ENCODE measurements at regions not wholly inside any gene's neighbourhood (a gene's known extent, or its start where the extent isn't known, plus 50 kb on each side); places are given as distances from the start of the nearest gene placed in this dataset.

GRCh38 chr14:31992011-31992447 is 85.1 kb upstream of the ARHGAP5 start:
- H3K36me3 ChIP-seq (ENCODE audit: insufficient read depth, low read length), result no peaks in the 10 kb centered on the region
- H3K4me1 ChIP-seq (ENCODE audit: insufficient read depth, low read length), result no peaks in the 10 kb centered on the region
- H3K4me3 ChIP-seq (ENCODE audit: low read length), result no peak overlapping the region
- POLR2A ChIA-PET, result no interaction called here
- Mint-ChIP-seq H3K27ac (no peak overlapping the region), H3K9me3 (no peaks in the 10 kb centered on the region), H3K27me3 (peaks cover 26% of the 10 kb centered on the region), H3K36me3 (ENCODE audit: low read depth) (no peaks in the 10 kb centered on the region), H3K4me1 (ENCODE audit: low read depth) (no peaks in the 10 kb centered on the region), H3K4me3 (no peak overlapping the region)
- H3K27me3 ChIP-seq (ENCODE audit: control insufficient read depth in 1 of 2, insufficient read depth in 2 of 2, low read length in 2 of 2), result no peaks in the 10 kb centered on the region
- intact Hi-C loops (cut with DNase I, micrococcal nuclease), result no loop called here
- no peak for TF ChIP-seq CTCF (IDR thresholded peaks at IDR 0.05)
- DNase-seq (no peak), ATAC-seq (ENCODE audit: poor library complexity) (no peak)
- no peaks in the 10 kb centered on the region for H3K9me3 ChIP-seq (ENCODE audit: control insufficient read depth in 1 of 2, insufficient read depth in 1 of 2, low read length in 2 of 2)
- CTCF ChIA-PET, result no interaction called here
- H3K27ac ChIP-seq (ENCODE audit: low read depth in 1 of 2, low read length in 2 of 2), result no peak overlapping the region

GRCh38 chr14:31993521-31993951 is 83.6 kb upstream of the ARHGAP5 start:
- H3K36me3 ChIP-seq (ENCODE audit: insufficient read depth, low read length), result no peaks in the 10 kb centered on the region
- peaks cover 20% of the 10 kb centered on the region for H3K27me3 Mint-ChIP-seq
- DNase-seq, result no peak
- H3K9me3 ChIP-seq (ENCODE audit: control insufficient read depth in 1 of 2, insufficient read depth in 1 of 2, low read length in 2 of 2), result no peaks in the 10 kb centered on the region
- ChIA-PET CTCF (no interaction called here), POLR2A (no interaction called here)
- H3K4me1 ChIP-seq (ENCODE audit: insufficient read depth, low read length), result no peaks in the 10 kb centered on the region
- no peak overlapping the region for H3K27ac Mint-ChIP-seq
- no peak overlapping the region for H3K27ac ChIP-seq (ENCODE audit: low read depth in 1 of 2, low read length in 2 of 2)
- no peaks in the 10 kb centered on the region for H3K9me3 Mint-ChIP-seq
- no peak for ATAC-seq (ENCODE audit: poor library complexity)
- TF ChIP-seq CTCF (IDR thresholded peaks at IDR 0.05), result no peak
- intact Hi-C loops (cut with DNase I, micrococcal nuclease), result no loop called here
- no peak overlapping the region for H3K4me3 ChIP-seq (ENCODE audit: low read length)
- no peak overlapping the region for H3K4me3 Mint-ChIP-seq
- H3K4me1 Mint-ChIP-seq (ENCODE audit: low read depth), result no peaks in the 10 kb centered on the region
- H3K36me3 Mint-ChIP-seq (ENCODE audit: low read depth), result no peaks in the 10 kb centered on the region
- H3K27me3 ChIP-seq (ENCODE audit: control insufficient read depth in 1 of 2, insufficient read depth in 2 of 2, low read length in 2 of 2), result no peaks in the 10 kb centered on the region

- CTCF ChIA-PET, result no interaction called here
- Histone ChIP-seq H3K27ac (ENCODE audit: low read depth in 1 of 2, low read length in 2 of 2) (no peak overlapping the region), H3K4me1 (ENCODE audit: insufficient read depth, low read length) (no peaks in the 10 kb centered on the region), H3K4me3 (ENCODE audit: low read length) (no peak overlapping the region), H3K27me3 (ENCODE audit: control insufficient read depth in 1 of 2, insufficient read depth in 2 of 2, low read length in 2 of 2) (no peaks in the 10 kb centered on the region), H3K36me3 (ENCODE audit: insufficient read depth, low read length) (no peaks in the 10 kb centered on the region), H3K9me3 (ENCODE audit: control insufficient read depth in 1 of 2, insufficient read depth in 1 of 2, low read length in 2 of 2) (no peaks in the 10 kb centered on the region)
- ATAC-seq (ENCODE audit: poor library complexity) (no peak), DNase-seq (no peak)
- H3K27me3 Mint-ChIP-seq, result peaks cover 20% of the 10 kb centered on the region
- no peaks in the 10 kb centered on the region for H3K4me1 Mint-ChIP-seq (ENCODE audit: low read depth)
- no peak overlapping the region for H3K4me3 Mint-ChIP-seq
- H3K27ac Mint-ChIP-seq, result no peak overlapping the region
- no peaks in the 10 kb centered on the region for H3K36me3 Mint-ChIP-seq (ENCODE audit: low read depth)
- intact Hi-C loops (cut with DNase I, micrococcal nuclease), result no loop called here
- no peak for TF ChIP-seq CTCF (IDR thresholded peaks at IDR 0.05)
- POLR2A ChIA-PET, result no interaction called here
- no peaks in the 10 kb centered on the region for H3K9me3 Mint-ChIP-seq
Measured at GRCh38 chr14:31994391-31995033, 82.6 kb upstream of the ARHGAP5 start.

Data from CD4-positive, alpha-beta T cell (primary cell).